B cell (primary cell): ENCODE measurements at regions not wholly inside any gene's neighbourhood (a gene's known extent, or its start where the extent isn't known, plus 50 kb on each side); places are given as distances from the start of the nearest gene placed in this dataset.
A peak's percentile ranks its signal among the peaks of the same experiment; 100 is the strongest.

Source experiments
- ATAC-seq: fragments of 200-7000 bp; cut with Tn5 transposase; one replicate; pipeline ENCODE4 v1.10.0; 2021; ENCODE audit warnings: low read depth, mild to moderate bottlenecking, moderate number of reproducible peaks, moderate library complexity
- CTCF ChIA-PET: fragments of 350-600 bp; sonication (Branson Sonifier 250); formaldehyde crosslinking; loops from one replicate; lab custom pipeline; 2021; ENCODE audit warnings: antibody characterized with exemption, inconsistent platforms; lab: Charles Lee
- POLR2A ChIA-PET: fragments of 350-600 bp; sonication (Branson Sonifier 250); formaldehyde crosslinking; loops from one replicate; lab custom pipeline; 2021; ENCODE audit warnings: antibody characterized with exemption; lab: Charles Lee
- DNase-seq: peaks from one replicate; pipeline ENCODE4 v3.0.0; 2013
- H2AFZ ChIP-seq: 2 replicates; pipeline ENCODE4 v1.6.1; 2012; ENCODE audit warnings: mild to moderate bottlenecking, low read depth, low read length; ENCODE audit not compliant: insufficient read depth, poor library complexity, severe bottlenecking
- H3K27ac ChIP-seq, 2 donors: 1 replicate in 1 of 2; 2 replicates in 1 of 2; pipeline ENCODE4 v1.5.1; 2012 to 2013; ENCODE audit warnings: low read length in 2 of 2, mild to moderate bottlenecking in 2 of 2, moderate library complexity in 1 of 2
- H3K27me3 ChIP-seq, 4 experiments: fragments of 200-600 bp in 1 of 4; sonication (generic) in 1 of 4; replicated peaks in 1 of 4; 1 replicate in 2 of 4; 2 replicates in 2 of 4; pipeline versions ENCODE4 v1.6.1 to v1.7.0; 2013 to 2016; ENCODE audit warnings: low read length in 3 of 4, mild to moderate bottlenecking in 2 of 4, mixed read lengths in 1 of 4, moderate library complexity in 1 of 4; ENCODE audit not compliant: insufficient read depth in 4 of 4, control insufficient read depth in 3 of 4; ENCODE audit errors: control extremely low read depth in 1 of 4
- H3K36me3 ChIP-seq, 2 experiments: replicated peaks in 1 of 2; 1 replicate in 1 of 2; 2 replicates in 1 of 2; pipeline versions ENCODE4 v1.6.1 to v1.7.1; 2013; ENCODE audit warnings: low read length in 1 of 2; ENCODE audit not compliant: insufficient read depth in 2 of 2, control insufficient read depth in 1 of 2; ENCODE audit errors: control extremely low read depth in 1 of 2, extremely low read depth in 1 of 2
- H3K4me1 ChIP-seq, 2 donors: fragments of 200-600 bp in 1 of 2; sonication (generic) in 1 of 2; 1 replicate in 1 of 2; 2 replicates in 1 of 2; pipeline versions ENCODE4 v1.5.1 to v1.6.1; 2013 to 2017; ENCODE audit warnings: low read length in 2 of 2; ENCODE audit not compliant: control insufficient read depth in 2 of 2, insufficient read depth in 2 of 2
- H3K4me2 ChIP-seq: replicated peaks from 2 replicates; pipeline ENCODE3; 2012; ENCODE audit warnings: mild to moderate bottlenecking, low read depth, low read length; ENCODE audit not compliant: poor library complexity, severe bottlenecking
- H3K4me3 ChIP-seq, 5 experiments: fragments of 200-600 bp in 1 of 5; sonication (generic) in 1 of 5; 1 replicate in 3 of 5; 2 replicates in 2 of 5; pipeline versions ENCODE4 v1.5.1 to v1.7.0; 2011 to 2016; ENCODE audit warnings: low read length in 4 of 5, mild to moderate bottlenecking in 4 of 5, low read depth in 2 of 5, control low read depth in 1 of 5, moderate library complexity in 1 of 5; ENCODE audit not compliant: insufficient read depth in 1 of 5; ENCODE audit errors: control extremely low read depth in 1 of 5, extremely low read depth in 1 of 5
- H3K79me2 ChIP-seq: fragments of 200-600 bp; sonication (generic); one replicate; pipeline ENCODE4 v1.6.0; 2016; ENCODE audit warnings: low read length; ENCODE audit not compliant: control insufficient read depth, insufficient read depth
- H3K9ac ChIP-seq: fragments of 200-600 bp; sonication (generic); 2 replicates; pipeline ENCODE4 v1.6.1; 2017; ENCODE audit warnings: mild to moderate bottlenecking, low read length, moderate library complexity
- H3K9me3 ChIP-seq, 3 donors: one replicate each; pipeline versions ENCODE4 v1.6.1 to v1.7.1; 2013; ENCODE audit warnings: low read length in 2 of 3; ENCODE audit not compliant: control insufficient read depth in 2 of 3, insufficient read depth in 1 of 3; ENCODE audit errors: control extremely low read depth in 1 of 3
- H4K20me1 ChIP-seq: 2 replicates; pipeline ENCODE4 v1.6.0; 2012; ENCODE audit warnings: mild to moderate bottlenecking, low read length; ENCODE audit not compliant: insufficient read depth, control insufficient read depth, poor library complexity, severe bottlenecking
- H3K27ac Mint-ChIP-seq: one replicate; pipeline ENCODE4 v1.8.0; 2021; ENCODE audit warnings: mixed read lengths
- H3K27me3 Mint-ChIP-seq: one replicate; pipeline ENCODE4 v1.8.0; 2021; ENCODE audit warnings: mixed read lengths
- H3K4me1 Mint-ChIP-seq: one replicate; pipeline ENCODE4 v1.8.0; 2021; ENCODE audit warnings: mixed read lengths
- H3K4me3 Mint-ChIP-seq: one replicate; pipeline ENCODE4 v1.8.0; 2021; ENCODE audit warnings: mixed read lengths
- H3K9me3 Mint-ChIP-seq: one replicate; pipeline ENCODE4 v1.8.0; 2022; ENCODE audit warnings: mixed read lengths; ENCODE audit not compliant: insufficient read depth
- EZH2 ChIP-seq: IDR thresholded peaks from 2 replicates; pipeline ENCODE4 v1.6.1; 2012; ENCODE audit warnings: borderline replicate concordance, low read depth, mild to moderate bottlenecking, moderate library complexity, low read length; ENCODE audit not compliant: insufficient read depth, poor library complexity, severe bottlenecking
- WGBS: methylation state at CpG from one replicate; pipeline ENCODE4 v1.1.5; 2013; ENCODE audit warnings: missing lambda C conversion rate; ENCODE audit not compliant: insufficient coverage; 5-methylcytosine and 5-hydroxymethylcytosine counted together
- intact Hi-C: fragments of 100-400 bp; cut with micrococcal nuclease; formaldehyde crosslinking; loops from one replicate; pipeline ENCODE4 v1.10.0; 2022
- TF ChIP-seq, protein P1 (sequence below): fragments of 200-600 bp; IDR thresholded peaks from one replicate; pipeline ENCODE4 v1.8.0; 2022; ENCODE audit warnings: antibody characterized with exemption, mild to moderate bottlenecking

DNA sequence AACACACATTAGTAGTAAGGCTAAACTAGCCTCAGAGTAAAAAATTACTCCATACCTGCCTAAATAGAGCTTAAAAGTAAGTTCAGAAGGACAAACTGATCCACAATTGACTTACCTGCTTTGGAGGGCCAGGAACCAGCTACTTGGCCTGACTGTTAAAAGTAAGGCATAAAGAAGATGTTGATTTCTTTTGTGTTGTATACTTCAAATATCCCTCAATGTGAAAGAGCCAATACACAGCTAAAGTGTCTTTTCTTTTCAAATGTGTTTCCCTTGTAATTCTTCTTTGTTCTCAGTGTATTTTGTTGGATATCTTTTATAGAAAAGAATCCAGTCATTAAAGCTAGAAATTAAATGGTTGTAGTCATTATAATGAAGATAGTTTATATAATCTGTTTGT, 171.1 kb downstream of the TANC2 start:
- no peaks in the 10 kb centered on the region for H3K9me3 ChIP-seq
- H3K36me3 ChIP-seq = no peaks in the 10 kb centered on the region
- DNase-seq (no peak), ATAC-seq (no peak)
- POLR2A ChIA-PET = no interaction called here
- H3K27me3 ChIP-seq = no peaks in the 10 kb centered on the region
- Mint-ChIP-seq H3K27ac (no peak overlapping the region), H3K4me3 (no peak overlapping the region), H3K27me3 (peaks cover 3% of the 10 kb centered on the region), H3K9me3 (no peaks in the 10 kb centered on the region), H3K4me1 (peaks cover 18% of the 10 kb centered on the region)
- TF ChIP-seq, protein P1, sequence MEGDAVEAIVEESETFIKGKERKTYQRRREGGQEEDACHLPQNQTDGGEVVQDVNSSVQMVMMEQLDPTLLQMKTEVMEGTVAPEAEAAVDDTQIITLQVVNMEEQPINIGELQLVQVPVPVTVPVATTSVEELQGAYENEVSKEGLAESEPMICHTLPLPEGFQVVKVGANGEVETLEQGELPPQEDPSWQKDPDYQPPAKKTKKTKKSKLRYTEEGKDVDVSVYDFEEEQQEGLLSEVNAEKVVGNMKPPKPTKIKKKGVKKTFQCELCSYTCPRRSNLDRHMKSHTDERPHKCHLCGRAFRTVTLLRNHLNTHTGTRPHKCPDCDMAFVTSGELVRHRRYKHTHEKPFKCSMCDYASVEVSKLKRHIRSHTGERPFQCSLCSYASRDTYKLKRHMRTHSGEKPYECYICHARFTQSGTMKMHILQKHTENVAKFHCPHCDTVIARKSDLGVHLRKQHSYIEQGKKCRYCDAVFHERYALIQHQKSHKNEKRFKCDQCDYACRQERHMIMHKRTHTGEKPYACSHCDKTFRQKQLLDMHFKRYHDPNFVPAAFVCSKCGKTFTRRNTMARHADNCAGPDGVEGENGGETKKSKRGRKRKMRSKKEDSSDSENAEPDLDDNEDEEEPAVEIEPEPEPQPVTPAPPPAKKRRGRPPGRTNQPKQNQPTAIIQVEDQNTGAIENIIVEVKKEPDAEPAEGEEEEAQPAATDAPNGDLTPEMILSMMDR = no peak
- no peak for TF ChIP-seq EZH2
- H4K20me1 ChIP-seq = no peaks in the 10 kb centered on the region
- intact Hi-C loops = no loop called here
- no peak overlapping the region for H3K4me2 ChIP-seq
- no peak overlapping the region for H3K9ac ChIP-seq
- H2AFZ ChIP-seq = no peak overlapping the region
- CTCF ChIA-PET = no interaction called here
- no peak overlapping the region for H3K27ac ChIP-seq
- H3K4me3 ChIP-seq = no peak overlapping the region
- peaks cover 4 to 21% of the 10 kb centered on the region in 2 donors for H3K4me1 ChIP-seq
- H3K79me2 ChIP-seq = no peaks in the 10 kb centered on the region

DNA sequence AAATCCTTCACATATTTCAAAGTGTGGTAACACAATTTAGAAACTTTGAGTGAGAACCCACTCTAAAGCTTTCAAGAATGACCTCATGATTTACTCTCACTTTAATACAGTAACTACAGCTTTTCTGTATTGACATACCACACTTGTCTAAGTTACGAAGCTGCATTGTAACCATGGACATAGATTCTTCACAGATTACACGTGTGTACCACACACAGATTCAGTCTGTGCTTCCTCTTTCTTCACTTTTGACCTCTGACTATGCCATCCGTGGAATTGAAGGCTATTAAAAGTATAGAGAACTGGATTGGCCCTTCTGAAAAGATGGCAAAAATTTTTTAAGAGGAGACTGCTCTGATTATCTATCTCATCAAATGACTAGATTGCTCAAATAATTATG, 172.7 kb downstream of the TANC2 start:
- H2AFZ ChIP-seq = no peak overlapping the region
- Mint-ChIP-seq H3K4me3 (no peak overlapping the region), H3K4me1 (peaks cover 18% of the 10 kb centered on the region), H3K27ac (no peak overlapping the region), H3K9me3 (no peaks in the 10 kb centered on the region), H3K27me3 (no peaks in the 10 kb centered on the region)
- TF ChIP-seq EZH2 = no peak
- TF ChIP-seq, protein P1 = no peak
- H3K4me1 ChIP-seq = peaks cover 4 to 21% of the 10 kb centered on the region in 2 donors
- no peak overlapping the region for H3K4me3 ChIP-seq
- 84% methylated on average over 2 of the region's 3 CpGs for WGBS
- peak; percentile 15 for DNase-seq
- H3K79me2 ChIP-seq = no peaks in the 10 kb centered on the region
- H4K20me1 ChIP-seq = no peaks in the 10 kb centered on the region
- peak; percentile 28 for ATAC-seq
- no peaks in the 10 kb centered on the region for H3K36me3 ChIP-seq
- POLR2A ChIA-PET = no interaction called here
- no peak overlapping the region for H3K4me2 ChIP-seq
- intact Hi-C loops = no loop called here
- no peaks in the 10 kb centered on the region for H3K9me3 ChIP-seq
- CTCF ChIA-PET = interaction anchor here (0.7 to 1.0 kb wide), 2 partner anchors 24 kb away, joined by 3 read pairs; no protein-coding TSS in a partner anchor
- no peak overlapping the region for H3K9ac ChIP-seq
- peak overlapping the region in 1 of 2 donors; percentile 16 for H3K27ac ChIP-seq
- no peaks in the 10 kb centered on the region for H3K27me3 ChIP-seq
